ENCODE measurements at regions not wholly inside any gene's neighbourhood (a gene's known extent, or its start where the extent isn't known, plus 50 kb on each side); places are given as distances from the start of the nearest gene placed in this dataset.

GRCh38 chr17:77393867-77394539 is 253.2 kb downstream of the SEC14L1 start:
- Histone ChIP-seq H3K36me3 (ENCODE audit: control insufficient read depth in 2 of 2, extremely low read depth in 1 of 2, insufficient read depth in 1 of 2, low read length in 1 of 2) (peaks cover 12 to 13% of the 10 kb centered on the region in 2 donors), H3K4me1 (ENCODE audit: control insufficient read depth in 1 of 2, extremely low read depth in 1 of 2, insufficient read depth in 2 of 2, low read length in 2 of 2) (peaks cover 60 to 93% of the 10 kb centered on the region in 2 experiments), H3K4me3 (ENCODE audit: control insufficient read depth in 1 of 2, extremely low read depth in 1 of 2, low read length in 1 of 2) (no peak overlapping the region), H3K9me3 (no peaks in the 10 kb centered on the region), H3K27ac (ENCODE audit: low read length) (peak overlapping the region; percentile 34), H3K27me3 (replicated peaks in 1 of 2; ENCODE audit: control insufficient read depth in 2 of 2, extremely low read depth in 1 of 2, insufficient read depth in 2 of 2, low read length in 1 of 2) (no peaks in the 10 kb centered on the region)
- POLR2A ChIA-PET = no interaction called here
- 98% methylated on average over 8 of the region's 10 CpGs for WGBS (ENCODE audit: insufficient coverage)
- Mint-ChIP-seq H3K27me3 (no peaks in the 10 kb centered on the region), H3K36me3 (peaks cover 8% of the 10 kb centered on the region), H3K4me1 (peaks cover 87 to 89% (median 89%) of the 10 kb centered on the region in 3 donors), H3K27ac (peak overlapping the region; percentile 74 to 84), H3K4me3 (no peak overlapping the region), H3K9me3 (no peaks in the 10 kb centered on the region)
- DNase-seq = no peak
- CTCF ChIA-PET = no interaction called here
- no peak for ATAC-seq (replicated peaks in 1 of 4)

- peak overlapping the region; percentile 74 to 84 for H3K27ac Mint-ChIP-seq
- Histone ChIP-seq H3K27me3 (replicated peaks in 1 of 2; ENCODE audit: control insufficient read depth in 2 of 2, extremely low read depth in 1 of 2, insufficient read depth in 2 of 2, low read length in 1 of 2) (no peaks in the 10 kb centered on the region), H3K9me3 (no peaks in the 10 kb centered on the region), H3K27ac (ENCODE audit: low read length) (peak overlapping the region; percentile 34), H3K4me3 (ENCODE audit: control insufficient read depth in 1 of 2, extremely low read depth in 1 of 2, low read length in 1 of 2) (no peak overlapping the region), H3K36me3 (ENCODE audit: control insufficient read depth in 2 of 2, extremely low read depth in 1 of 2, insufficient read depth in 1 of 2, low read length in 1 of 2) (peaks cover 12 to 14% of the 10 kb centered on the region in 2 donors), H3K4me1 (ENCODE audit: control insufficient read depth in 1 of 2, extremely low read depth in 1 of 2, insufficient read depth in 2 of 2, low read length in 2 of 2) (peaks cover 61 to 93% of the 10 kb centered on the region in 2 experiments)
- H3K9me3 Mint-ChIP-seq = no peaks in the 10 kb centered on the region
- ATAC-seq (replicated peaks in 1 of 4) (no peak), DNase-seq (no peak)
- no peaks in the 10 kb centered on the region for H3K27me3 Mint-ChIP-seq
- H3K4me3 Mint-ChIP-seq = no peak overlapping the region
- peaks cover 8% of the 10 kb centered on the region for H3K36me3 Mint-ChIP-seq
- 89% methylated on average over 14 of the region's 15 CpGs for WGBS (ENCODE audit: insufficient coverage)
- ChIA-PET CTCF (no interaction called here), POLR2A (no interaction called here)
- peaks cover 87 to 89% (median 89%) of the 10 kb centered on the region in 3 donors for H3K4me1 Mint-ChIP-seq
These were observed 253.9 kb downstream of the SEC14L1 start for GRCh38 chr17:77394540-77395295.

- POLR2A ChIA-PET = no interaction called here
- CTCF ChIA-PET = no interaction called here
These were observed 254.8 kb downstream of the SEC14L1 start for GRCh38 chr17:77395501-77396048.

GRCh38 chr17:77396610-77397009 is 255.8 kb downstream of the SEC14L1 start:
- DNase-seq = no peak
- Histone ChIP-seq H3K27ac (ENCODE audit: low read length) (no peak overlapping the region), H3K27me3 (replicated peaks in 1 of 2; ENCODE audit: control insufficient read depth in 2 of 2, extremely low read depth in 1 of 2, insufficient read depth in 2 of 2, low read length in 1 of 2) (no peaks in the 10 kb centered on the region), H3K4me3 (ENCODE audit: control insufficient read depth in 1 of 2, extremely low read depth in 1 of 2, low read length in 1 of 2) (no peak overlapping the region), H3K36me3 (ENCODE audit: control insufficient read depth in 2 of 2, extremely low read depth in 1 of 2, insufficient read depth in 1 of 2, low read length in 1 of 2) (peaks cover 8 to 14% of the 10 kb centered on the region in 2 donors), H3K9me3 (no peaks in the 10 kb centered on the region), H3K4me1 (ENCODE audit: control insufficient read depth in 1 of 2, extremely low read depth in 1 of 2, insufficient read depth in 2 of 2, low read length in 2 of 2) (peaks cover 65 to 94% of the 10 kb centered on the region in 2 experiments)
- CTCF ChIA-PET = no interaction called here
- Mint-ChIP-seq H3K27me3 (no peaks in the 10 kb centered on the region), H3K27ac (peak overlapping the region; percentile 68 to 100), H3K36me3 (peaks cover 5% of the 10 kb centered on the region), H3K4me3 (no peak overlapping the region), H3K4me1 (peaks cover 89 to 92% (median 91%) of the 10 kb centered on the region in 3 donors), H3K9me3 (no peaks in the 10 kb centered on the region)
- ATAC-seq (replicated peaks in 1 of 4) = no peak
- POLR2A ChIA-PET = no interaction called here
- WGBS (ENCODE audit: insufficient coverage) = 90% methylated on average over 6 of the region's 9 CpGs

More at GRCh38 chr17:77395501-77396048, 254.8 kb downstream of the SEC14L1 start:
- Mint-ChIP-seq H3K27me3 (no peaks in the 10 kb centered on the region), H3K4me1 (peaks cover 91 to 92% (median 91%) of the 10 kb centered on the region in 3 donors), H3K4me3 (no peak overlapping the region), H3K9me3 (no peaks in the 10 kb centered on the region), H3K36me3 (peaks cover 8% of the 10 kb centered on the region), H3K27ac (peak overlapping the region; percentile 68 to 100)
- Histone ChIP-seq H3K9me3 (no peaks in the 10 kb centered on the region), H3K4me3 (ENCODE audit: control insufficient read depth in 1 of 2, extremely low read depth in 1 of 2, low read length in 1 of 2) (no peak overlapping the region), H3K27ac (ENCODE audit: low read length) (no peak overlapping the region), H3K4me1 (ENCODE audit: control insufficient read depth in 1 of 2, extremely low read depth in 1 of 2, insufficient read depth in 2 of 2, low read length in 2 of 2) (peaks cover 66 to 94% of the 10 kb centered on the region in 2 experiments), H3K27me3 (replicated peaks in 1 of 2; ENCODE audit: control insufficient read depth in 2 of 2, extremely low read depth in 1 of 2, insufficient read depth in 2 of 2, low read length in 1 of 2) (no peaks in the 10 kb centered on the region), H3K36me3 (ENCODE audit: control insufficient read depth in 2 of 2, extremely low read depth in 1 of 2, insufficient read depth in 1 of 2, low read length in 1 of 2) (peaks cover 12 to 14% of the 10 kb centered on the region in 2 donors)
- no peak for DNase-seq
- no peak for ATAC-seq (replicated peaks in 1 of 4)
- 97% methylated on average over 5 of the region's 14 CpGs for WGBS (ENCODE audit: insufficient coverage)

GRCh38 chr17:77398274-77398673 is 257.5 kb downstream of the SEC14L1 start:
- 92% methylated on average over 4 of the region's 11 CpGs for WGBS (ENCODE audit: insufficient coverage)
- Mint-ChIP-seq H3K27ac (peak overlapping the region; percentile 99 to 100), H3K9me3 (no peaks in the 10 kb centered on the region), H3K4me3 (peak overlapping the region in 1 of 3 donors; percentile 92), H3K27me3 (no peaks in the 10 kb centered on the region), H3K36me3 (peaks cover 15% of the 10 kb centered on the region), H3K4me1 (peaks cover 87 to 92% (median 89%) of the 10 kb centered on the region in 3 donors)
- Histone ChIP-seq H3K36me3 (ENCODE audit: control insufficient read depth in 2 of 2, extremely low read depth in 1 of 2, insufficient read depth in 1 of 2, low read length in 1 of 2) (peaks cover 4 to 25% of the 10 kb centered on the region in 2 donors), H3K27ac (ENCODE audit: low read length) (no peak overlapping the region), H3K4me3 (ENCODE audit: control insufficient read depth in 1 of 2, extremely low read depth in 1 of 2, low read length in 1 of 2) (no peak overlapping the region), H3K4me1 (ENCODE audit: control insufficient read depth in 1 of 2, extremely low read depth in 1 of 2, insufficient read depth in 2 of 2, low read length in 2 of 2) (peaks cover 61 to 94% of the 10 kb centered on the region in 2 experiments), H3K27me3 (replicated peaks in 1 of 2; ENCODE audit: control insufficient read depth in 2 of 2, extremely low read depth in 1 of 2, insufficient read depth in 2 of 2, low read length in 1 of 2) (no peaks in the 10 kb centered on the region), H3K9me3 (no peaks in the 10 kb centered on the region)
- no peak for DNase-seq
- ATAC-seq (replicated peaks in 1 of 4) = no peak
- ChIA-PET POLR2A (interaction anchor here in 1 of 2 donors (0.6 kb wide), 1 partner anchor 48 kb away, joined by 3 read pairs; no protein-coding TSS in a partner anchor), CTCF (no interaction called here)

GRCh38 chr17:77399319-77399957 is 258.7 kb downstream of the SEC14L1 start:
- Histone ChIP-seq H3K27ac (ENCODE audit: low read length) (peak overlapping the region; percentile 54), H3K4me3 (ENCODE audit: control insufficient read depth in 1 of 2, extremely low read depth in 1 of 2, low read length in 1 of 2) (peak overlapping the region in 1 of 2 donors; percentile 8), H3K4me1 (ENCODE audit: control insufficient read depth in 1 of 2, extremely low read depth in 1 of 2, insufficient read depth in 2 of 2, low read length in 2 of 2) (peaks cover 64 to 94% of the 10 kb centered on the region in 2 experiments), H3K9me3 (no peaks in the 10 kb centered on the region), H3K27me3 (replicated peaks in 1 of 2; ENCODE audit: control insufficient read depth in 2 of 2, extremely low read depth in 1 of 2, insufficient read depth in 2 of 2, low read length in 1 of 2) (no peaks in the 10 kb centered on the region), H3K36me3 (ENCODE audit: control insufficient read depth in 2 of 2, extremely low read depth in 1 of 2, insufficient read depth in 1 of 2, low read length in 1 of 2) (peaks cover 3 to 25% of the 10 kb centered on the region in 2 donors)
- peaks cover 90 to 94% (median 90%) of the 10 kb centered on the region in 3 donors for H3K4me1 Mint-ChIP-seq
- 95% methylated on average over 5 of the region's 16 CpGs for WGBS (ENCODE audit: insufficient coverage)
- H3K36me3 Mint-ChIP-seq = peaks cover 21% of the 10 kb centered on the region
- CTCF ChIA-PET = interaction anchor here (0.9 to 2.3 kb wide), 17 partner anchors 8 to 311 kb away, joined by 3 to 20 read pairs (median 4); no protein-coding TSS in a partner anchor
- peak overlapping the region; percentile 99 to 100 for H3K27ac Mint-ChIP-seq
- no peaks in the 10 kb centered on the region for H3K27me3 Mint-ChIP-seq
- DNase-seq = no peak
- no peak for ATAC-seq (replicated peaks in 1 of 4)
- POLR2A ChIA-PET = interaction anchor here (0.5 to 1.1 kb wide), 2 partner anchors 10 to 25 kb away, joined by 3 to 4 read pairs; no protein-coding TSS in a partner anchor
- H3K4me3 Mint-ChIP-seq = peak overlapping the region in 2 of 3 donors; percentile 78 to 92
- no peaks in the 10 kb centered on the region for H3K9me3 Mint-ChIP-seq
